Midbrain (tissue), 1 donor: ENCODE measurements at regions not wholly inside any gene's neighbourhood (a gene's known extent, or its start where the extent isn't known, plus 50 kb on each side); places are given as distances from the start of the nearest gene placed in this dataset.
"Not testable (repeated sequence)": the region's sequence is repeated elsewhere in the genome, so short reads cannot be mapped to it uniquely, and the experiment has no call there.

Experiments used
- DNase-seq: peaks from one replicate; lab custom pipeline; 2025; lab: John Stamatoyannopoulos, UW

GRCh38 chr3:118162627-118163588 lies 871.7 kb downstream of the IGSF11 start:
- not testable (repeated sequence) for DNase-seq

GRCh38 chr3:118165413-118165812 lies 869.2 kb downstream of the IGSF11 start:
- DNase-seq: no peak

GRCh38 chr3:118167571-118167970 lies 867.1 kb downstream of the IGSF11 start:
- no peak for DNase-seq

GRCh38 chr3:118168175-118168574 lies 866.5 kb downstream of the IGSF11 start:
- DNase-seq: no peak

DNA sequence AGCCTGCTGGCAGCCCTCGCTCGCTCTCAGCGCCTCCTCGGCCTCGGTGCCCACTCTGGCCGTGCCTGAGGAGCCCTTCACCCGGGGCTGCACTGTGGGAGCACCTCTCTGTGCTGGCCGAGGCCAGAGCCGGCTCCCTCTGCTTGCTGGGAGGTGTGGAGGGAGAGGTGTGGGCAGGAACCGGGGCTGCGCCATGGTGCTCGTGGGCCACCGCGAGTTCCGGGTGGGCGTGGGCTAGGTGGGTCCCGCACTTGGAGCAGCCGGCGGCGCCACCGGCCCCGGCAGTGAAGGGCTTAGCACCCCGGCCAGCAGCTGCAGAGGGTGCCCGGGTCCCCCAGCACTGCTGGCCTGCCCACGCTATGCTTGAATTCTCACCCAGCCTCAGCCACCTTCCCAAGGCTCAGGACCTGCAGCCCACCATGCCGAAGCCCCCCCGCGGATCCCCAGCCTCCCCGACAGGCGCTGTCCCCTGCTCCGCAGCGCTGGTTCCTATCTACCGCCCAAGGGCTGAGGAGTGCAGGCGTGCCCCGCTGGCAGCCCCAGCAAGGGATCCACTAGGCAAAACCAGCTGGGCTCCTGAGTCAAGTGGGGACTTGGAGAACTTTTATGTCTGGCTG lies 863.3 kb downstream of the IGSF11 start:
- no peak for DNase-seq

DNA sequence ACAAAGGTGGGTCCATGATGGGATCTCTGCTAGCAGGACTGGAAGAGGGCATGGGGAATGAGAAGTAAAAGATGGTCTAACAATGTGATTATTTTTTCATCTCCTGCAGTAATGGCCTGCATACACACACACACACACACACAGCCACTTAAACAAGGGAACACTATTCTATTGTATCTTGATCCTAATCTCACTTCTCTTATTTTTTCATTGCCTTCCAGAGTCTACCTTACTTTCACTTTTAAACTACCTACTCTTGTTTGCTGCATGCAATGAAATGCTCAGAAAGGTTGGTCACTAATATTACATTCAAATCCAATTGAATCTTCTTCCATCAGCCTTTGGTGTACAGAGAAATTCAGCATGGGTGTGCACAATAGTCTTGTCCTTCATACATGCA lies 853.8 kb downstream of the IGSF11 start:
- DNase-seq: no peak

DNA sequence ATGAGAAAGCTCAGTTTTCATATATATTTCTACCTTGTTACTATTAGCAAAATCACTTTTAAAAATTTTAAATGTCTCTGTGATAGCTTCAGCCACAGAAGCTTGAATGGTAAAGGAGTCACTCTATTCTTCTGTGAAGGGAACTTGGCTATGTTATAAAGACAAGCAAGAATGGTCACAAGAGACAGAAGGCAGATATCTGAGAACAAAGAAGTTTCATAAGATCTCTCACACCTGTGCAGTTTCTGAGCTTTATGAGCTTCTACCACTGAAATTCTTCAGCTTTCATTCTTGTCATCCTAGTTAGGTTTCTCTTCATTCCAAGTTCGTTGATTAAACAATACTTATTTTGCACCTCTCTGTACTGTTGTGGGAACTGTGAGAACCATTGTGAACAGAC lies 853.4 kb downstream of the IGSF11 start:
- no peak for DNase-seq

DNA sequence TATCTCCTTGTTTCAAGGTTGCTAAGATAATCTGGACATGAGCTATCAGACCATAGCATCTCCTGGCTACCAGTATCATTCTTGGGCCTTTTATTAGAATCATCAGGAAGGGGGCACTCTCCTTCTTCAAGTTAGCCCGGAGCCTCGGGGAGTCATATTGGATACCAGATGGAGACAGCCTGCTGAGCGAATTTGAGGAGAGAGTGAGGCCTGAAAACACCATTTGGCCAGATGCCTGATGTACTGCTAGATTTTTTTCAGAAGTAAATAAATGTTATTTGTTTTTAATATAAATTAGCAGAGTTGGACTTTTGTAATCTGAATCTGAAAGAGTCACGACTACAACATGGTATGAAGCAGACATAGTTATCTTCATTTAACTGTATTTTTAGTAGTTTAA lies 848.6 kb downstream of the IGSF11 start:
- no peak for DNase-seq

GRCh38 chr3:118187221-118187620 lies 847.4 kb downstream of the IGSF11 start:
- no peak for DNase-seq

GRCh38 chr3:118196183-118196582 lies 838.5 kb downstream of the IGSF11 start:
- DNase-seq: no peak

- DNase-seq: no peak
Measured at GRCh38 chr3:118199044-118199443, 835.6 kb downstream of the IGSF11 start.

- no peak for DNase-seq
Measured at GRCh38 chr3:118204052-118204656, 830.5 kb downstream of the IGSF11 start.

DNA sequence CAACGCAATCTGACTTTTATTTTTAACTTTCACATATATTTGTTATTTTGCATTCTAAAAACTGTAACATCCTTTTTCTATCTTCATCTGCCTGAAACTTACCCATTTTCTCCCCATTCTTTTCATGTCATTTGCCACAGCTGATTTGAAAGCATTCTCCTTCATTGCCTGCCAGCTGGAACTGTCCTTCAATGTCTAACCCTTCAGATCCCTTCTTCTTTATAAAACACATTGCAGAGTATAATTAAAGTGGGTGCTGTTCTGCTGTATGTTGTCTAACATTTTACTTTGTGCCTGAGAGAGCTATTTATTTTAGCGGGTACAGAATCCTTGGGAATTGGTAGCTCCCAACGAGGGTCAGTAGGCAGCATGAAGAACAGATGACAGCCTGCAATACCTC lies 827.4 kb downstream of the IGSF11 start:
- no peak for DNase-seq

DNA sequence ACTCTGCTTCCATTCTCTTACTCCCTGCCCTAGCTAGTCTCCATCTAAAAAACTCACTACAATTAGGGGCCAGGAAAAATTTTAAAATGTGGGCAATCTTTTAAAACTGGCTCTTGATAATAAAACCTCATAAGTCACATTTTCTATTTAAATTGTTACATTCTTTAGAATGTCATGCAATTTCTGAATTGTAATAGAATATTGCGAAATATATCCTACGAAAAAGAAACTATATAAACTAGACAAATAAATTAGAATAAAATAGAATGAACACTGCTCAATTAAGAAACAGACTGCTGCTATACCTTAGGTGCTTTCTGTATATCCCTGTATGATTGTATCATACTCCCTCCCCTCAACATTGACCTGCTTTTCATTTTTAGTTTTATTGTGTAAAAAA lies 826.0 kb downstream of the IGSF11 start:
- DNase-seq: no peak

DNA sequence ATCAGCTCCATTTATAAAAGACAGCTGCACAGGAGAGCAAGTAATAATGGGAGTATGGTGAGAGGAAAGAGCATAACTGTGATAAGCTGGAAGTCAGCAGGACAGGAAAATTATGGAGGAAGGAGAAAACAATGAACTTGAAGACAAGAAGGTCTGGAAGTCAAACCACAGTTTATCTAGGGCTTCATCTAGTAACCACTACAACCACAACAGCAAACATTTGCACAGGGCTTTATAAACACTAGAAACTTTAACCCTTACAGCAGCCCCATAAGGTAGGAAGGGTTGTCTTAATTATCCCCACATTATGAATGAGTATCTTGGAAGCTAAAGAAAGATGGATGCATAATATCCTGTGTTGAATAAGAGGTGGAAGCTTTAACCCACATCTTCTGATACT lies 820.8 kb downstream of the IGSF11 start:
- DNase-seq: no peak

DNA sequence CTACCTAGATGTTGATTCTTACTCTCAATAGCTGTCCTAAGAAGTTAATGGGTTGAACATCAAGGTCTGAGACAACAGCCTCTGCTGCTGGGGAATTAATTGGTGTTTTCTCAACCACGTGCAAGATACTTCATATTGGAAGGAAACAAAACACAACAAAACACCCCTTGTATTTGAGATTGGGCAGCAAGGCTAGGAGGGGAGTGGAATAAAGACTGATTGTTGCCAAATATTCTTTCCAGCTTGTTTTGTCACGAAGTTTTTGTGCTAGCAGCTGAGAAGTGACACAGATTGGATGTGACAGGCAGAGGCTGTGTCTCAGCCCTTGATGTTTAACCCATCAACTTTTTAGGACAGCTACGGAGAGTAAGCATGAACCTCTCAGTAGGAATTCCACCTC lies 808.4 kb downstream of the IGSF11 start:
- DNase-seq: no peak

GRCh38 chr3:118227191-118227590 lies 807.5 kb downstream of the IGSF11 start:
- no peak for DNase-seq

- no peak for DNase-seq
Measured at GRCh38 chr3:118228151-118228550, 806.5 kb downstream of the IGSF11 start.

GRCh38 chr3:118229196-118229595 lies 805.5 kb downstream of the IGSF11 start:
- no peak for DNase-seq

GRCh38 chr3:118231578-118231977 lies 803.1 kb downstream of the IGSF11 start:
- no peak for DNase-seq

- DNase-seq: no peak
Measured at GRCh38 chr3:118239253-118239652, 795.4 kb downstream of the IGSF11 start.

GRCh38 chr3:118244761-118245160 lies 789.9 kb downstream of the IGSF11 start:
- no peak for DNase-seq

- DNase-seq: no peak
Measured at GRCh38 chr3:118245312-118245711, 789.3 kb downstream of the IGSF11 start.
